GM12892 (cell line): ENCODE measurements at regions not wholly inside any gene's neighbourhood (a gene's known extent, or its start where the extent isn't known, plus 50 kb on each side); places are given as distances from the start of the nearest gene placed in this dataset.

Source experiments
- POLR2A ChIP-seq: IDR thresholded peaks from 2 replicates; pipeline ENCODE4 v1.6.1; 2011; ENCODE audit warnings: low read depth, low read length, control low read depth
- POLR2AphosphoS5 ChIP-seq: IDR thresholded peaks from 2 replicates; pipeline ENCODE4 v1.6.1; 2011; ENCODE audit warnings: low read depth, low read length, control low read depth
- TAF1 ChIP-seq: IDR thresholded peaks from 2 replicates; pipeline ENCODE4 v1.6.1; 2011; ENCODE audit warnings: low read depth, mild to moderate bottlenecking, control low read depth, low read length, borderline replicate concordance

GRCh38 chr6:37569743-37570481 is 70.2 kb upstream of the CCDC167 start:
- TF ChIP-seq POLR2A (no peak), TAF1 (no peak), POLR2AphosphoS5 (no peak)
